ENCODE measurements at regions not wholly inside any gene's neighbourhood (a gene's known extent, or its start where the extent isn't known, plus 50 kb on each side); places are given as distances from the start of the nearest gene placed in this dataset.

GRCh38 chr14:76925097-76925441 is 98.9 kb downstream of the LRRC74A start:
- no peak for TF ChIP-seq CTCF (conservative IDR thresholded peaks at IDR 0.05; ENCODE audit: low read depth, low read length)
- no peak overlapping the region for H3K4me3 ChIP-seq (ENCODE audit: low read depth, low read length)
- DNase-seq (ENCODE audit: low read depth) = no peak

- no peak overlapping the region for H3K4me3 ChIP-seq (ENCODE audit: low read depth, low read length)
- no peak for TF ChIP-seq CTCF (conservative IDR thresholded peaks at IDR 0.05; ENCODE audit: low read depth, low read length)
- DNase-seq (ENCODE audit: low read depth) = no peak
Measured at GRCh38 chr14:76924371-76925096, 98.3 kb downstream of the LRRC74A start.

GRCh38 chr14:76923431-76924370 is 97.5 kb downstream of the LRRC74A start:
- no peak for TF ChIP-seq CTCF (conservative IDR thresholded peaks at IDR 0.05; ENCODE audit: low read depth, low read length)
- DNase-seq (ENCODE audit: low read depth) = no peak
- no peak overlapping the region for H3K4me3 ChIP-seq (ENCODE audit: low read depth, low read length)

DNA sequence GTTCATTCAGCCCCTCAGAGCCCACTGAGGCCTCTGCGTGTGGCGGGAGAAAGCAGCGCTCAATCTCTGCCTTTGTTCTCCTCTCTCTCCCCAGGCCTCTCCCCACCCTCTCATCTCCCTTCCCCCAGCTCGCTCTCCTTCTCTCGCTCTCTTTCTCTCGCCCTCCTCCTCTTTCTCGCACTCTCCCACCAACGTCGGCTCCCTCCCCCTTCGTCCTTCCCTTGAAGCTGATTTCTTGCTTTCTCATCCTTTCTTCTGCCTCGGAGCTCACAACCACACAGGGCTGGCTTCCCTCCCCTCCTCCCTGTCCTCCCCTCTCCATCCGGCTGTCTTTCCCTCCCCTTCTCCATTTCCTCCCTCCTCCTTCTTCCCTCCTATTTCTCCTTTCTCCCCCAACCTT is 96.4 kb downstream of the LRRC74A start:
- TF ChIP-seq CTCF (conservative IDR thresholded peaks at IDR 0.05; ENCODE audit: low read depth, low read length) = no peak
- no peak for DNase-seq (ENCODE audit: low read depth)

DNA sequence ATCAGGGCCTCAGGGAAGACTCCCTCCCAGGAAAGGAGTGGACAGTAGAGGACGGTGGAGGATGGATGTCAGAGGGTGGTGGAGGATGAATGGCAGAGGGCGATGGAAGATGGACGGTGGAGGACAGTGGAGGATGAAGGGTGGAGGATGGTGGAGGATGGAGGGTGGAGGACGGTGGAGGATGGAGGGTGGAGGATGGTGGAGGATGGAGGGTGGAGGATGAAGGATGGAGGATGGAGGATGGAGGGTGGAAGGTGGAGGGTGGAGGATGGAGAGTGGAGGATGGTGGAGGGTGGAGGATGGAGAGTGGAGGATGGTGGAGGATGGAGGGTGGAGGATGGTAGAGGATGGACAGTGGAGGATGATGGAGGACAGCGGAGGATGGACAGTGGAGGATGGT is 95.9 kb downstream of the LRRC74A start:
- TF ChIP-seq CTCF (conservative IDR thresholded peaks at IDR 0.05; ENCODE audit: low read depth, low read length) = no peak
- H3K4me3 ChIP-seq (ENCODE audit: low read depth, low read length) = no peak overlapping the region
- no peak for DNase-seq (ENCODE audit: low read depth)

More for the DNA sequence above, 96.4 kb downstream of the LRRC74A start:
- H3K4me3 ChIP-seq (ENCODE audit: low read depth, low read length) = no peak overlapping the region

- TF ChIP-seq CTCF (conservative IDR thresholded peaks at IDR 0.05; ENCODE audit: low read depth, low read length) = no peak
- no peak overlapping the region for H3K4me3 ChIP-seq (ENCODE audit: low read depth, low read length)
- DNase-seq (ENCODE audit: low read depth) = no peak
Measured at GRCh38 chr14:76921088-76921399, 94.8 kb downstream of the LRRC74A start.

Data from epithelial cell of proximal tubule (primary cell).